ENCODE measurements at regions not wholly inside any gene's neighbourhood (a gene's known extent, or its start where the extent isn't known, plus 50 kb on each side); places are given as distances from the start of the nearest gene placed in this dataset.

DNA sequence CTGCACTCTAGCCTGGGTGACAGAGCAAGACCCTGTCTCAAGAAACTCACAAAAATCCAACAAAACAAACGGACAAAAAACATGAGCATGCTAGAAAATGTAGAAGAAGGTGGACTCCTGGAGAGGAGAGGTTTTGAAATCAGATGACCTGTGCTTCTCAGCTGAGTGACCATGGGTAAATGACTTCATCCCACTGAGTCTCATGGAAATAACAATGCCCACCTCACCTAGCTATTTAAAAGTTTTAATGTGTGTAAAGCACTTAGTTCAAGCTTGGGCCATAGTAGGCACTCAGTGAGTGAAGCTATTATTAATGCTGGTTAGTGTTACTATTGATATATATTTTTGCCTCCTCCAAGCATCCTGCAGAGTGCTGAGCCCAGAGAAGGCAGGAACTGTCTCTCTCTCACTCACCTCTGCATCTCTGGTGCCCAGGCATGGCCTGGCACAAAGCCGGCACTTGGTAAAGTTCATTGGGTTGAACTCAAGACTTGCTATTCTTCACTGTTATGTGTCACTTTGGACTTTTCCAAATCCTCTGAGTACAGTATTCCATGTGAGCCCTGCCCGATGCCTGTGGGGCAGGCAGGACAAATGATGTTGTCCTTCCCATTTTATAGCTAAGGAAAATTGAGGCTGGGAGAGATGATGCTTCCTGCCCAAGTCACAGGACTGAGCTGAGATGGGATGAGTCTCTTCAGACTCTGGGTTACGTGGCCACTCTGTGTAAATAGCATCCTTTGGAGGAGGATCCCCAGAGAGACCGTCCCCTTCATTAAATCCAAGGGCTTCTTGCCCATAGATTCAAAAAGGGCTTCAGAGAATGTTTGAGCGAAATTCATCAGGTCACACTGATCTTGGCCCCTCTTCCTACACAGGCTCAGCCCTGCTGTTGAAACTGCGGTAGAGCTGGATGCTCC, 81.4 kb upstream of the EMX2 start:
- H3K4me3 ChIP-seq (ENCODE audit: low read depth, low read length, poor library complexity, severe bottlenecking), result no peak overlapping the region
- no TSS peak for BruUV-seq (replicated peaks)
- H3K27me3 ChIP-seq (replicated peaks; ENCODE audit: insufficient read depth, low read depth, low read length, poor library complexity), result no peaks in the 10 kb centered on the region
- no peak for DNase-seq (ENCODE audit: low spot score)
- intact Hi-C loops (cut with micrococcal nuclease; ENCODE audit: unreplicated experiment), result no loop called here
- TF ChIP-seq EZH2 (IDR thresholded peaks at IDR 0.05; ENCODE audit: borderline replicate concordance, low read depth, low read length, poor library complexity, severe bottlenecking), result no peak
- TF ChIP-seq, protein P1, sequence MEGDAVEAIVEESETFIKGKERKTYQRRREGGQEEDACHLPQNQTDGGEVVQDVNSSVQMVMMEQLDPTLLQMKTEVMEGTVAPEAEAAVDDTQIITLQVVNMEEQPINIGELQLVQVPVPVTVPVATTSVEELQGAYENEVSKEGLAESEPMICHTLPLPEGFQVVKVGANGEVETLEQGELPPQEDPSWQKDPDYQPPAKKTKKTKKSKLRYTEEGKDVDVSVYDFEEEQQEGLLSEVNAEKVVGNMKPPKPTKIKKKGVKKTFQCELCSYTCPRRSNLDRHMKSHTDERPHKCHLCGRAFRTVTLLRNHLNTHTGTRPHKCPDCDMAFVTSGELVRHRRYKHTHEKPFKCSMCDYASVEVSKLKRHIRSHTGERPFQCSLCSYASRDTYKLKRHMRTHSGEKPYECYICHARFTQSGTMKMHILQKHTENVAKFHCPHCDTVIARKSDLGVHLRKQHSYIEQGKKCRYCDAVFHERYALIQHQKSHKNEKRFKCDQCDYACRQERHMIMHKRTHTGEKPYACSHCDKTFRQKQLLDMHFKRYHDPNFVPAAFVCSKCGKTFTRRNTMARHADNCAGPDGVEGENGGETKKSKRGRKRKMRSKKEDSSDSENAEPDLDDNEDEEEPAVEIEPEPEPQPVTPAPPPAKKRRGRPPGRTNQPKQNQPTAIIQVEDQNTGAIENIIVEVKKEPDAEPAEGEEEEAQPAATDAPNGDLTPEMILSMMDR (conservative IDR thresholded peaks at IDR 0.05; ENCODE audit: low read depth, low read length), result no peak
- no peaks in the 10 kb centered on the region for H3K4me1 ChIP-seq (ENCODE audit: insufficient read depth, low read length, poor library complexity, severe bottlenecking)
- no peaks in the 10 kb centered on the region for H3K36me3 ChIP-seq (ENCODE audit: insufficient read depth, low read length, poor library complexity, severe bottlenecking)
- H3K9me3 ChIP-seq (ENCODE audit: low read depth, low read length, poor library complexity, severe bottlenecking), result no peaks in the 10 kb centered on the region
- no peak overlapping the region for H3K27ac ChIP-seq (ENCODE audit: low read depth, low read length, poor library complexity, severe bottlenecking)
- ChIA-PET POLR2A (ENCODE audit: low non-redundant PET) (no interaction called here), CTCF (no interaction called here)

DNA sequence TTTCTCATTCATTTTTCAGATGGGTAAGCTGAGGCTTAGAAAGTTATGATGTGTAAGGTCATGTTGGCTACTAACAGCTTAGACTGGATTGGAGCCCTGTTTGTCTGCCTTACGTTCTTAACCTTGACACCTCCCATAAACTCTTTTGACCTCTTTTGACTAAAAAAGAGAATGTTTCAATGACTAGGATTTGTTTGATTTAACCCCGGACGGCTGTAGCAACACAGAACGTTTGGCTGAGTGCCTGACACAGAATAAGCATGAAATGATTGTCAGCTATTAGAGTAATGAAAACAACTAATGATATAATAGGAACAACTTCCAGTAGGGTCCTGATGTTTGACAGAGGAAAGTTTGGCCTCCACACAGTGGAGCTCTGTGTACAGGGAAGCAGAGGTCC, 83.3 kb upstream of the PDZD8 start:
- ChIA-PET POLR2A (ENCODE audit: low non-redundant PET) (no interaction called here), CTCF (no interaction called here)
- no peak for DNase-seq (ENCODE audit: low spot score)
- no TSS peak for BruUV-seq (replicated peaks)
- Histone ChIP-seq H3K27me3 (replicated peaks; ENCODE audit: insufficient read depth, low read depth, low read length, poor library complexity) (no peaks in the 10 kb centered on the region), H3K36me3 (ENCODE audit: insufficient read depth, low read length, poor library complexity, severe bottlenecking) (no peaks in the 10 kb centered on the region), H3K9me3 (ENCODE audit: low read depth, low read length, poor library complexity, severe bottlenecking) (no peaks in the 10 kb centered on the region), H3K4me1 (ENCODE audit: insufficient read depth, low read length, poor library complexity, severe bottlenecking) (no peaks in the 10 kb centered on the region), H3K4me3 (ENCODE audit: low read depth, low read length, poor library complexity, severe bottlenecking) (no peak overlapping the region), H3K27ac (ENCODE audit: low read depth, low read length, poor library complexity, severe bottlenecking) (no peak overlapping the region)
- intact Hi-C loops (cut with micrococcal nuclease; ENCODE audit: unreplicated experiment), result no loop called here
- TF ChIP-seq, protein P1 (conservative IDR thresholded peaks at IDR 0.05; ENCODE audit: low read depth, low read length), result no peak
- TF ChIP-seq EZH2 (IDR thresholded peaks at IDR 0.05; ENCODE audit: borderline replicate concordance, low read depth, low read length, poor library complexity, severe bottlenecking), result no peak

DNA sequence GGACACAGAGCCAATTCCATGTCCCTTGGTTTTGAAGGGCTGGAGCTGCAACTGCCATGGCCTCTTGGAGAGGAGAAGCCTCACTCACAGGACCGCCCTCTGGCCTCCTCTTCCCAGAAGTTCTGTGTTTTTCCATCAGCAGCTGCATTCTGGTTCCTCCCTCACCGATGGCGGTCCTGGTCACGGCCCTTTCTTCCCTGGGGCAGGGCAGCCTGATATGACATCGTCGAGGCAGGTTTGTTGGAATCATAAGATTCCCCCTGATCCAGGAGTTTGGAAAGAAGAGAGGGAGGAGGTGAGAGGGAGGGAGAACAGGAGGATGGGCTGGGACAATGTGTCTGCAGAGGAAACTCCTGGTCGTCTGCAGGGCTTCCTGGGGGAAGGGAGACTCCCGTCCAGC, 82.7 kb upstream of the PDZD8 start:
- TF ChIP-seq, protein P1 (conservative IDR thresholded peaks at IDR 0.05; ENCODE audit: low read depth, low read length), result no peak
- no peak for TF ChIP-seq EZH2 (IDR thresholded peaks at IDR 0.05; ENCODE audit: borderline replicate concordance, low read depth, low read length, poor library complexity, severe bottlenecking)
- no TSS peak for BruUV-seq (replicated peaks)
- no peaks in the 10 kb centered on the region for H3K4me1 ChIP-seq (ENCODE audit: insufficient read depth, low read length, poor library complexity, severe bottlenecking)
- POLR2A ChIA-PET (ENCODE audit: low non-redundant PET), result no interaction called here
- H3K27me3 ChIP-seq (replicated peaks; ENCODE audit: insufficient read depth, low read depth, low read length, poor library complexity), result no peaks in the 10 kb centered on the region
- H3K27ac ChIP-seq (ENCODE audit: low read depth, low read length, poor library complexity, severe bottlenecking), result no peak overlapping the region
- H3K36me3 ChIP-seq (ENCODE audit: insufficient read depth, low read length, poor library complexity, severe bottlenecking), result no peaks in the 10 kb centered on the region
- CTCF ChIA-PET, result no interaction called here
- H3K4me3 ChIP-seq (ENCODE audit: low read depth, low read length, poor library complexity, severe bottlenecking), result no peak overlapping the region
- DNase-seq (ENCODE audit: low spot score), result no peak
- H3K9me3 ChIP-seq (ENCODE audit: low read depth, low read length, poor library complexity, severe bottlenecking), result no peaks in the 10 kb centered on the region
- intact Hi-C loops (cut with micrococcal nuclease; ENCODE audit: unreplicated experiment), result no loop called here

Measured in A673 (cell line).